Prostate gland (tissue), 2 donors: ENCODE measurements at regions not wholly inside any gene's neighbourhood (a gene's known extent, or its start where the extent isn't known, plus 50 kb on each side); places are given as distances from the start of the nearest gene placed in this dataset.

Source experiments
- POLR2A ChIP-seq: fragments of 450-650 bp; IDR thresholded peaks from one replicate; pipeline ENCODE4 v1.6.1; 2016; ENCODE audit warnings: antibody characterized with exemption, mild to moderate bottlenecking
- POLR2AphosphoS5 ChIP-seq: sonication (generic); formaldehyde crosslinking; IDR thresholded peaks from one replicate; pipeline ENCODE4 v1.6.1; 2017; ENCODE audit warnings: antibody characterized with exemption
- TF ChIP-seq, protein P1 (sequence below), 4 experiments: fragments of 200-600 bp in 2 of 4; fragments of 450-650 bp in 2 of 4; sonication (generic) in 2 of 4; IDR thresholded peaks; 1 replicate in 3 of 4; 2 replicates in 1 of 4; pipeline ENCODE4 v1.5.1; 2016 to 2019; ENCODE audit warnings: antibody characterized with exemption in 4 of 4, mild to moderate bottlenecking in 2 of 4, moderate library complexity in 2 of 4

GRCh38 chr1:208603721-208604120, 359.5 kb upstream of the PLXNA2 start:
- TF ChIP-seq, protein P1, sequence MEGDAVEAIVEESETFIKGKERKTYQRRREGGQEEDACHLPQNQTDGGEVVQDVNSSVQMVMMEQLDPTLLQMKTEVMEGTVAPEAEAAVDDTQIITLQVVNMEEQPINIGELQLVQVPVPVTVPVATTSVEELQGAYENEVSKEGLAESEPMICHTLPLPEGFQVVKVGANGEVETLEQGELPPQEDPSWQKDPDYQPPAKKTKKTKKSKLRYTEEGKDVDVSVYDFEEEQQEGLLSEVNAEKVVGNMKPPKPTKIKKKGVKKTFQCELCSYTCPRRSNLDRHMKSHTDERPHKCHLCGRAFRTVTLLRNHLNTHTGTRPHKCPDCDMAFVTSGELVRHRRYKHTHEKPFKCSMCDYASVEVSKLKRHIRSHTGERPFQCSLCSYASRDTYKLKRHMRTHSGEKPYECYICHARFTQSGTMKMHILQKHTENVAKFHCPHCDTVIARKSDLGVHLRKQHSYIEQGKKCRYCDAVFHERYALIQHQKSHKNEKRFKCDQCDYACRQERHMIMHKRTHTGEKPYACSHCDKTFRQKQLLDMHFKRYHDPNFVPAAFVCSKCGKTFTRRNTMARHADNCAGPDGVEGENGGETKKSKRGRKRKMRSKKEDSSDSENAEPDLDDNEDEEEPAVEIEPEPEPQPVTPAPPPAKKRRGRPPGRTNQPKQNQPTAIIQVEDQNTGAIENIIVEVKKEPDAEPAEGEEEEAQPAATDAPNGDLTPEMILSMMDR (IDR thresholded peaks at IDR 0.05) = no peak
- TF ChIP-seq POLR2A (no peak), POLR2AphosphoS5 (no peak)
